ENCODE measurements at regions not wholly inside any gene's neighbourhood (a gene's known extent, or its start where the extent isn't known, plus 50 kb on each side); places are given as distances from the start of the nearest gene placed in this dataset.

DNA sequence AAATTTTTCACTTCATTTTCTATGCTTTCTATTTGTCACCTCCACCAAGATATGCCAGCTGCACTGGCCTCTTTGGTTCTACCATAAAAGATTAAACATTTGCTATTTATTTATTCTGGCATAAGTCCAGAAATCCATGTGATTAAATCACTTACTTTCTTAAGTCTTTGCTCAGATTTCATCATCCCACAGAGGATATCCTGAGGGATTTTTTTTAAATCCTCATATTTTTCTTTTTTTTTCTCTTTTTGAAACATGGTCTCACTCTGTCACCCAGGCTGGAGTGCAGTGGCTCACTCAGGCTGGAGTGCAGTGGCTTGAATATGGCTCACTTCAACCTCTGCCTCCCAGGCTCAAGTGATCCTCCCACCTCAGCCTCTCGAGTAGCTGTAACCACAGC, 645.4 kb upstream of the ATXN7L3B start:
- TF ChIP-seq RBBP5 (IDR thresholded peaks at IDR 0.05; ENCODE audit: borderline replicate concordance, low read depth, low read length) (no peak), SIN3A (conservative IDR thresholded peaks at IDR 0.05 in 1 of 2, IDR thresholded peaks at IDR 0.05 in 1 of 2; ENCODE audit: low read depth in 1 of 2, low read length in 2 of 2) (no peak), YY1 (IDR thresholded peaks at IDR 0.05; ENCODE audit: low read depth, low read length) (no peak), POLR2A (IDR thresholded peaks at IDR 0.05; ENCODE audit: control extremely low read depth in 1 of 2, low read depth in 2 of 2, low read length in 2 of 2) (no peak), RFX5 (IDR thresholded peaks at IDR 0.05; ENCODE audit: borderline replicate concordance, low read depth, low read length) (no peak), JUND (IDR thresholded peaks at IDR 0.05; ENCODE audit: low read length) (no peak), NRF1 (IDR thresholded peaks at IDR 0.05; ENCODE audit: low read depth, low read length) (no peak), EGR1 (IDR thresholded peaks at IDR 0.05; ENCODE audit: borderline replicate concordance, low read depth, low read length) (no peak), EZH2 (IDR thresholded peaks at IDR 0.05; ENCODE audit: low read depth, low read length, severe bottlenecking) (no peak), TEAD4 (IDR thresholded peaks at IDR 0.05; ENCODE audit: low read depth, low read length) (no peak), POLR2AphosphoS5 (IDR thresholded peaks at IDR 0.05; ENCODE audit: low read depth, low read length) (no peak), EP300 (IDR thresholded peaks at IDR 0.05; ENCODE audit: borderline replicate concordance in 1 of 2, low read depth in 2 of 2, low read length in 2 of 2) (no peak)
- TF ChIP-seq, protein P1, sequence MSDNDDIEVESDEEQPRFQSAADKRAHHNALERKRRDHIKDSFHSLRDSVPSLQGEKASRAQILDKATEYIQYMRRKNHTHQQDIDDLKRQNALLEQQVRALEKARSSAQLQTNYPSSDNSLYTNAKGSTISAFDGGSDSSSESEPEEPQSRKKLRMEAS (IDR thresholded peaks at IDR 0.05): no peak
- TF ChIP-seq, protein P2, sequence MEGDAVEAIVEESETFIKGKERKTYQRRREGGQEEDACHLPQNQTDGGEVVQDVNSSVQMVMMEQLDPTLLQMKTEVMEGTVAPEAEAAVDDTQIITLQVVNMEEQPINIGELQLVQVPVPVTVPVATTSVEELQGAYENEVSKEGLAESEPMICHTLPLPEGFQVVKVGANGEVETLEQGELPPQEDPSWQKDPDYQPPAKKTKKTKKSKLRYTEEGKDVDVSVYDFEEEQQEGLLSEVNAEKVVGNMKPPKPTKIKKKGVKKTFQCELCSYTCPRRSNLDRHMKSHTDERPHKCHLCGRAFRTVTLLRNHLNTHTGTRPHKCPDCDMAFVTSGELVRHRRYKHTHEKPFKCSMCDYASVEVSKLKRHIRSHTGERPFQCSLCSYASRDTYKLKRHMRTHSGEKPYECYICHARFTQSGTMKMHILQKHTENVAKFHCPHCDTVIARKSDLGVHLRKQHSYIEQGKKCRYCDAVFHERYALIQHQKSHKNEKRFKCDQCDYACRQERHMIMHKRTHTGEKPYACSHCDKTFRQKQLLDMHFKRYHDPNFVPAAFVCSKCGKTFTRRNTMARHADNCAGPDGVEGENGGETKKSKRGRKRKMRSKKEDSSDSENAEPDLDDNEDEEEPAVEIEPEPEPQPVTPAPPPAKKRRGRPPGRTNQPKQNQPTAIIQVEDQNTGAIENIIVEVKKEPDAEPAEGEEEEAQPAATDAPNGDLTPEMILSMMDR (IDR thresholded peaks at IDR 0.05; ENCODE audit: control extremely low read depth in 1 of 3, insufficient read depth in 1 of 3, low read depth in 1 of 3, low read length in 3 of 3): no peak

All from H1 (cell line).